Activated CD4-positive, CD25-positive, alpha-beta regulatory T cell treated with anti-CD3 and anti-CD28 coated beads, Interleukin-2, amount 50 U/mL, for 72 hours (primary cell): ENCODE measurements at regions not wholly inside any gene's neighbourhood (a gene's known extent, or its start where the extent isn't known, plus 50 kb on each side); places are given as distances from the start of the nearest gene placed in this dataset.
"Not testable (repeated sequence)": the region's sequence is repeated elsewhere in the genome, so short reads cannot be mapped to it uniquely, and the experiment has no call there.

Experiments
- DNase-seq: peaks from one replicate; pipeline ENCODE4 v3.0.0; 2021

DNA sequence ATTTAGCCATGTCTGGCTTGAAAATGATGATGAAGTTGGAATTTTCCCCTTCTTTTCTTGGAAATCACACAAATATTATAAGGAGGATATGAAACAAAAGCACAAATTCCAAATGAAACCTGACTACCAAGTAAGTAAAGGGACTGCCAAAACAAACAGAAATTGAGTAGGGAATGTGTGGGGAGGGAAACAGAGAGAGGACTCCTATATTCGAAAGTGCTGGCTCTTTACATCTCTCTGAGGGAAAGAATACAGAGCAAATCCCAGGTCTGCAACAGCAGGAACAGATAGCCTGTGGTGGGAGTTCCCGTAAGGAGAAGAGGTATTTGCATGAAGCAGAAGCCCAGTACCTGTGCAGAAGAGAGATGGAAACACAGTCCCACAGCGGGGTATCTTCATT lies 583.7 kb downstream of the EPM2A start:
- no peak for DNase-seq

DNA sequence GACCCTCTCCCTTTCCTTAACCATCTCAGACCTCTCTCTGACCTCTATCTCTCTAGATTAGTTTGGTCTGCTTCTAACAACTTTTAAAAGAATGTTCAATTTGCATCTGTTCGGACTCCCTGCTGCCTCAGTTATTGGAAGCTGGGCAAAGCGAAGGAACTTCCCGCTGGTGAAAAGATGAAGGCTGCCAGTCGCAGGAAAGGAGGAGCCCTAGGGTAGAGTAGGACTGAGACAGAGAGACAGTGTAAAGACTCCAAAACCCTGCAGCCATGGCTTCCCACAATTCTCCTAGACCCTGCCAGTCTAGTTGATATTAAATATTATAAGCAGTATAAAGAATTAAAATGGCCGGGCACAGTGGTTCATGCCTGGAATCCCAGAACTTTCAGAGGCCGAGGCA lies 581.8 kb downstream of the EPM2A start:
- no peak for DNase-seq

DNA sequence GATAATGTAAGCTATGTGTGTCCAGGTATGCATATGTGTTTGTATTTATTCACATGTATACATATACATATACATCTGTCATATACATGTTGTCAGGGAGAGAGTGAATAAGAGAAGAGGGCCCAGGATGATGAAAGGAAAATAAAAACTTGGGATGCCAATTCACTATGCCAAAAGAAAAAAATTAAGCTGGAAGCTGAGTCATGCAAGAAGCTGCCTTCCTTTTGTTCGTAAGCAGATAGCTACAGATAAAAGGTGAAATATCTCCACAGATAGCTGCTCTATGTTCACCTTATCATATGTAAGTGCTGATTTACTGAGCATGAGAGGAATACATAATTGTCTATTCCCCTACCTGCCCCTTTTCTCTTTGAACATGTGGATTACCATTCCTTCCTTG lies 579.9 kb downstream of the EPM2A start:
- DNase-seq = no peak

DNA sequence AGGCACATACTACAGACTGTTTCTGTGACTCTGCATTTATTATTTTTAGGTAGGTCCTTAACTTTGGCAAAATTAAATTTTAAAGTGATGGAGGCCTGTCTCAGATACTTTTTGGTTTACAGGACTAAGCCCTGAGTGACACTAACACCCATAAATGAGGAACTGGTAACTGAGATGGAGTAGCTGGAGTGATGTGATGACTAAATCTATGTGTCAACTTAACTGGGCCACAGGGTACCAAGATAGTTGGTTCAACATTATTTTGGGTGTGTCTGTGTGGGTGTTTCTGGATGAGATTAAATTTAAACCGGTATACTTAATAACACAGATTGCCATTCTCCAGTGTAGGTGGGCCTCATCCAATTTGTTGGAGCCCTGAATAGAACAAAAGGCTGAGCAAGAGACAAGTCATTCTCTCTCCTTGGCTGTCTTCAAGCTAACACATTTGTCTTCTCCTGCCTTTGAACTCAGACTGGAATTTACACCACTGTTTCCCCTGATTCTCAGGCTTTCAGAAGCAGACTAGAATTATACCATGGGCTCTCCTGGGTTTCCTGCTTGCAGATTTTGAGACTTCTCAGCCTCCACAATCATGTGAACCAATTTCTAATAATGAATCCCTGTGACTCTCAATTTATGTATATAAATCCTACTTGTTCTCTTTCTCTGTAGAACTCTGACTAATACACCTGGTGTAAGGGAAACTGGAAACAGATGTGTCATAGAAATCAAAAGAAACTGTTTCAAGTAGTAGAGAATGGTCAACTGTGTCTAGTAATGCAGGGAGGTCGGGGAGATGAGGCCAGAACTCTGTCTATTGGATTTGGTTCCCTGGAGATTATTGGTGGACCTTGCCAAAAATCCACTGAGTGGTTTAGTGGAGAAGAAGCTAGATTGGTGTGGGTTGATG lies 579.2 kb downstream of the EPM2A start:
- no peak for DNase-seq

DNA sequence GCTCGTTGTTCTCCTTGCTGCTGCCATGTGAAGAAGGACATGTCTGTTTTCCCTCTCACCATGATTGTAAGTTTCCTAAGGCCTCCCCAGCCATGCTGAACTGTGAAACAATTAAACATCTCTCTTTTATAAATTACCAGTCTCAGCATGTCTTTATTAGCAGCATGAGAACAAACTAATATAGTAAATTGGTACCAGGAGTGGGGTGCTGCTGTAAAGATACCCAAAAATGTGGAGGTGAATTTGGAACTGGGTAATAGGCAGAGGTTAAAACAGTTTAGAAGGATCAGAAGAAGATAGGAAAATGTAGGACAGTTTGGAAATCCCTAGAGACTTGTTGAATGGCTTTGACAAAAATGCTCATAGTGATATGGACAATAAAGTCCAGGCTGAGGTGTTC lies 576.7 kb downstream of the EPM2A start:
- not testable (repeated sequence) for DNase-seq

DNA sequence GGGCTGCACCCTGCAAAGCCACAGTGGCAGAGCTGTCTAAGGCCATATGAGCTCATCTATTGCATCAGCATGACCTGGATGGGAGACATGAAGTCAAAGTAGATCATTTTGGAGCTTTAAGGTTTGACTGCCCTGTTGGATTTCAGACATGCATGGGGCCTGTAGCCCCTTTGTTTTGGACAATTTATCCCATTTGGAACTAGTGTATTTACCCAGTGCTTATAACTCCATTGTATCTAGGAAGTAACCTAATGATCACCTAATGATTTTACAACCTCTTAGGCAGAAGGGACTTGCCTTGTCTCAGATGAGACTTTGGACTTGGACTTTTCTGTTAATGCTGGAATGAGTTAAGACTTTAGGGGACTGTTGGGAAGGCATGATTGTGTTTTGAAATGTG lies 575.4 kb downstream of the EPM2A start:
- no peak for DNase-seq

DNA sequence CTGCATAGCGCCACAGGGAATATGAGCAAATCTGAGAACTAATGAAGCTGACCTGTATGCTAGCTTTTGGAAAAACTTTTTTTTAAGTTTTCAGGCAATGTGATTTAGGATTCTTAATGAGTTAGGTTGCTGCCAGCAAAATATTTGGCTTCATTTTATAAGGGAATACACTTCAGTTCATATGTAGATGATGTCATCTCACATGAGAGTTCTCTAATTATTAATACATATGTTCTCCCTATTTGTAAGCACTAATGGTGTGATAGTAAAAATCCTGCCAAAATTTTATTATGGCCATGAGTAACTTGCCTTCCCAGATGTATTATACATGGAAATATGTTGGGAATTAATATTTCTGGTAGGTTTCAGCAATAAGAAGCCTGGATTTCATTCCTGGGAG lies 573.8 kb downstream of the EPM2A start:
- no peak for DNase-seq

DNA sequence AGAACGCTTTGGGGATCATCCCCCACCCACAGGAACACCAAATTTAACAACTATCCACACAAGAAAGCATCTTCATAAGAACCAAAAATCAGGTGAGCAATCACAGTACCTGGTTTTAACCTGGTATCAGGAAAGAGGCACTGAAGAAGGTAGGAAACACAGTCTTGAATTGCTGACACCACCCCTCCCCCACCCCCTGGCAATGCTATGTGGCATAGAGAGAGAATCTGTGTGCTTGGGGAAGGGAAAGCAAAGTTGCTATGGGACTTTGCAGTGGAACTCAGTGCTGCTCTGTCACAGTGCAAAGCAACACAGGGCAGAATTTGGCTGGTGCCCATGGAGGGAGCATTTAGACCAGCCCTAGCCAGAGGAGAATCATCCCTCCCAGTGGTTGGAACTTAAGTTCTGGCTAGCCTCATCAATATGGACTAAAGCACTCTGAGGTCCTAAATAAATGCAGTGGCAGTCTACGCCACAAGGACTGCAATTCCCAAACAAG lies 565.5 kb downstream of the EPM2A start:
- DNase-seq = no peak

DNA sequence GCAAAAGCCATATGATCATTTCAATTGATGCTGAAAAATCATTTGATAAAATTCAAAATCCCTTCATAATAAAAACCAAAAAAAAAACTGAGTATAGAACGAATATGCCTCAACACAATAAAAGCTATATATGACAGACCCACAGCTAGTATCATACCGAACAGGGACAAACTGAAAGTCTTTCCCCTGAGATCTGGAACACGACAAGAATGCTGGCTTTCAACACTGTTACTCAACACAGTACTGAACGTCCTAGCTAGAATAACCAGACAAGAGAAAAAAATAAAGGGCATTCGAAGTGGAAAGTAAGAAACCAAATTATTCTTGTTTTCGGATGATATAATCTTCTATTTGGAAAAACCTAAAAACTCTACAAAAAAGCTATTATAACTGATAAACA lies 559.9 kb downstream of the EPM2A start:
- no peak for DNase-seq

DNA sequence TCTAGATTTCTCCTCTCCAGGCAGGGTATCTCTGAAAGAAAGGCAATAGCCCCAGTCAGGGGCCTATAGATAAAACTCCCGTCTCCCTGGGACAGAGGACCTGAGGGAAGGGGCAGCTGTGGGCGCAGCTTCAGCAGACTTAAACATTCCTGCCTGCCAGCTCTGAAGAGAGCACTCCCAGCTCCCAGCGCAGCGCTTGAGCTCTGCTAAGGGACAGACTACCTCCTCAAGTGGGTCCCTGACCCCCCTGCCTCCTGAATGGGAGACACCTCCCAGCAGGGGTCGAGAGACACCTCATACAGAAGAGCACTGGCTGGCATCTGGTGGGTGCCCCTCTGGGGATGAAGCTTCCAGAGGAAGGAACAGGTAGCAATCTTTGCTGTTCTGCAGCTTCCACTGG lies 556.9 kb downstream of the EPM2A start:
- no peak for DNase-seq

DNA sequence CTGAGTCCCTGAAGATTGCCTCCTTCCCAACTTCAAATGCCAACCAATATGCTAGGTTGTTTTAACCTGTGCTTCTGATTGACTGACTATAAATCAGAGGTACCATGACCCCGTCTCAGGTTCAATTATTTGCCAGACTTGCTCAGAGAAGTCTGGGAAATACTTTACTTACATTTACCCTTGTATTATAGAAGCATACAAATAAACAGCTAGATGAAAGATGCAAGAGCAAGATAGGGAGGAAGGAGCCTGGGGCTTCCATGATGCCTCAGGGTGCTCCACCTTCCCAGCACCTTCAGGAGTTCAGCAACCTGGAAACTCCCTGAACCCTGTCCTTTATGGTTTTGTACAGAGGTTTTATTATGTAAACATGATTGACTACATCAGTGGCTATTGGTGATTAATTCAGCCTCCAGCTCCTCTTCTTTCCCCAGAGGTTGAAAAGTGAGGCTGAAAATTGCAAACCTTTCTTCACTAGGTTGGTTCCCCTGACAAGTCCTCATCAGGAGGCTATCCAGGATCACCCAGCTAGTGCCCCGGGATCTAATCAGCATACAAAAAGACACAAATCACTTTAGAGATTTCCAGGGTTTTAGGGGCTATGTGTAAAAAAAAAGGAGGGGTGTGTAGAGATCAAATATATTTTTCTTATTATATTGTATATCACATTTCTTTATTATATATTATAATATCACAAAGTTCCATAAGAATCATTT lies 547.7 kb downstream of the EPM2A start:
- DNase-seq = no peak

DNA sequence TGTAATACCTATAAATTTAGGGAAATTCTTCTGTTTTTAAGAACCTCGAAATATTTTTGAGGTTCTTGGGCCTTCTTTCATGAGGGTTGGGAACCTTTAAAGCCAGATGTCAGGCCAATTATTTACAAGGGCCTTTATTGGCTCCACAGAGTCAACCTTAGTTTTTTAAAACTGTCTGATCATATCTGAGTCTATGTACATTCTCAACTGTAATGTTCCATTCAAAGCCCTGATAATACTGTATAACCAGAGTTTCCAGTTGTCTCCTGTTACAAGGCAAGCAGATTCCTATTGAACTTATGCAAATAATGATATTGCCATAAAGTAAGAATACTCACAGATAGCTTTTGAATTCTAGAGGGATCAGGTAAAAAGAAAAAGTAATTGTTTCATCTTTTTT lies 545.5 kb downstream of the EPM2A start:
- no peak for DNase-seq

DNA sequence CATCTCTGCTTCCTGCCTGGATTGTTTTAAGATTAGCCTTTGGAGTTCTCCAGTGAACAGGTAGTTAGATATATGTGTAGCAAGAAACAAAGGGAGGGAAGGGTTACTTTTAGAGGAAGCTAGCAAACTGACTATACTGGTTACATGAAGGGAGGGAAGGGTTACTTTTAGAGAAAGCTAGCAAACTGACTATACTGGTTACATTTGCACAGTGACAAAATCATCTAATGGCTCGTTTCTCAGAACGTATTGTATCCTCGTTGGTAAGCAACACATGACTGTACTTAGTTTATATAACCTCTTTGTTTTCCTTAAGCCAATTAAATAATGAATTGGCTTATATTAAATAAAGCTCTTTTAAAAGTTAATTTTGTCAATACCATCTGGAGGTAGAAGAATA lies 540.9 kb downstream of the EPM2A start:
- DNase-seq = no peak

DNA sequence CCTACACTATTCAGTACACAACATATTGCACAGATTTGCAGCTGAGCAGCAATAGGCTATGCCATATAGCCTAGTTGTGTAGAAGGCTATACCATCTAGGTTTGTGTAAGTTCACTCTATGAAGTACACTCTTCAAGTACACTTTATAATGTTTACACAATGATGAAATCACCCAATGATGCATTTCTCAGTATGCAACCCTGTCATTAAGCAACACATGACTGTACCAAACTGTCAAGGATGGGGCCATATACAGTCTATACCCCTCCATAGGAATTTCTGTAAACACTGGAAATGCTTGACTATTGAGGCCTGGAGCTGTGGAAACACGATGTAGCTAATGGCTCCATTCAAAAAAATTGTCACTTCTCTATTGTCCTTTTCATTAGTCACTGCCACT lies 535.4 kb downstream of the EPM2A start:
- DNase-seq = no peak

DNA sequence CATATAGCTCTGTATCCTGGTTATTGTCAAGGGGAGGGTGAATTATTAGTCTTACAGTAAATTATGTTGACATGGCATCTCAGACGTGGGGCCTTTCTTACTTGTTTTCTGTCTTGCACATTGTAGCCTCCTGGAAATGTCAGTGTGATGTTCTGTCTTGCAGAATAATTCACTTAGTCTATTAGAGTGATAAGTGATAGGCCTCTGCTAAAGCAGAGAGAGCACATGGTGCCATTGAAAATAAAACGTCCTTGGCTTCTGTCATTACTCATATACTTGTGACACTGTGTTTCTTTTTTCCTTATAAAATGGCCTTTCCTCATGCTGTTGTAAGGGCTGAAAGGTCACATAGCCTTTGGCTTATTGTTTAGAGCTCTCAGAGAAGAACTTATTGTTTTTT lies 531.0 kb downstream of the EPM2A start:
- no peak for DNase-seq

DNA sequence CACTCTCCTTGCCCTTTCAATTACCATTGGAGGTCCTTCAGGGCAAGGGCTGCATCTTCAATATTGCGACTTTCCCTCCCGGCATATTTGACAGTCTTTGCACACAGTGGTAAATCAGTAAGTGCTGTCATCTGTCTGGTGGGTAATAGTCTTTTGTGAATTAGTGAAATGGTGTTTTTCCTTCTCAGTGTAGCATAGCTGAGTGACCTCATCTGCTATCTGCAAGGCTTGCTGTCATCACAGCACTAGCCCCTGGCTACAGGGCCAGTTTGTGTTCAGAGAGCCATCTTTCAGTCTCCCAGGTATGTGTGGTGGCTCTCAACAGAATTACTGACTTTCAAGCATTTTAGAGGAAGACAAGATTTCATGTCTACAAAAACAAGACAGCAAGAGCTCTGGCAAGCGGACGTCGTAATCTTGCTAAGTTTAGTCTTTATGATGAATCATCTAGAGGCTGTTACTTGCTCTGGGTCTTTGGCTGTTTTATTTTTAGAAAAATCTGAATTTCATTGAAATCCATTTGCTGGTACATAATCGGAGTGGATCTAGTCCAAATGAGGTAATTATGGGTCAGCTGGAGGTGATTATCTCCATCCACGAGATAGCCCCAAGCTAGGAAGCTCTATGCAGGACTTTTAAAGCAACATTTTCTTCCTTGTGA lies 528.9 kb downstream of the EPM2A start:
- DNase-seq = no peak

DNA sequence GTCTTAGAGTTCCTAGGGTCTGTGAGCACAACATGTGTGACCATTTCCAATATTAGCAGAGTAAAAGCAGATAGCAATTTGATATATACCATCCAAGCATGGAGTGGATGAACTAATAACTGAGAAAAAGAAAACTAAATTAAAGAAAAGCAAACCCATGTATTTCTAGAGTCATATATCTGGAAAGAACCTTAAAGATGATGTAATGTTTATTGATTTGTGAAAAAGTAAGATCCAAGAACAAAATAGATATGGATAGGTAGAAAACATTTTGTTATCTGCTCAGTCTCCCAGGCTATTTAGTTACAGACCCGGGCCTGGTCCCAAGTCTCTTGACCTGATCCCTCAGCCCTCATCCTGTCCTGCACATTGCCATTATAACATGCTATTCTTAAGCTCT lies 526.8 kb downstream of the EPM2A start:
- no peak for DNase-seq

DNA sequence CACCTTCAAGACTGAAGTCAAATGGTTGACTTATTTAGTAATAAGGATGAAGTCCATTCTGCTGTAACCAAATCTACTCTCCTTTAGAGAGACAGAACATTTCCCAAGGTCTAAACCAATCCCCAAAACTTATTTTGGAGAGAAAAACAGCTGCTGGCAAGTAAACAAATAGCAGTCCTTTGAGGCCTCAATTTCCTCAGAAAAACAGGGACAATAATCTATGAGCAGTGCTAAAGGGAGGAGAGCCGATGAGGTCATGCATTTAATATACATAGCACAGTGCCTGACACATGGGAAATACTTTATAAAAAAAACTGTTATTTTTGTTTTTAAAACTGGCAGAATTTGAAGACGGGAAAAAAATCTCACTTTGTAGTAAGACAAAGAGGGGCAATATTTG lies 526.0 kb downstream of the EPM2A start:
- DNase-seq = no peak

DNA sequence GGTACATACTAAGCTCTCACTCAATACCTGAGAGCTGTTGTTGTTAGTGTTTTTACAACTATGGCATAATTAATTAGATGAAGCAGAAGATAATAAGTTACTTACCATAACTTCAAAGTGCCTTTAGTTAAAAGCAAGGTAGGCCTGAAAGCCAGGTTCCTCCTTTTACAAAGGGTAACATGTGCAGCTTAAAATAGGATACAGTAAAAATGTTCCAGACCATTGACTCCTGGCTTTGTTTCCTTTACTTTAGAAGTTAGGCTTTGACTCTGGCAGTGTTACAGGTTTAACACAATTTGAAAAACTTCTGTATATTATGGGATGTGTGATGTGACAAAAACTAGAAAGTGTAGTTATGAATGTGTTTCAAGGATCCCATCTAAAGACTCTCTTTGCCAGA lies 522.5 kb downstream of the EPM2A start:
- DNase-seq = no peak

DNA sequence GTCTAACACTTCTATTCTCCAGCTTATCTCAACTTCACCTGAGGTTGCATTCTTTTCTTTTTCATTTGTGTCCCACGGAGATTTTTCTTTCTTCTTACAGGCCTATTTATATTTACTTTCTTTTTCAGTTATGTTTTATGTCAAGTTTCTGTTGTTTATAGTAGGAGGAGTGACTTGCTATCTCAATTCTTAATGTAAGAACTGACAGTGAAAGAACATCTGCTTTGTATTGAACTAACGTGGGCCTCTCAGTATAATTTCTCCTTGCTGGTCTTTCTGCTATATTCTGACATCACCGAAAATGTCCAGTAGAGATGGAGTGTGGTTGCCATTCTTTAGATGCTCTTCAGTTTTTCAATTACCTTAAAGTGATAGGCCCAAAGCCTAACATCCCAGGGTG lies 521.7 kb downstream of the EPM2A start:
- DNase-seq = no peak

DNA sequence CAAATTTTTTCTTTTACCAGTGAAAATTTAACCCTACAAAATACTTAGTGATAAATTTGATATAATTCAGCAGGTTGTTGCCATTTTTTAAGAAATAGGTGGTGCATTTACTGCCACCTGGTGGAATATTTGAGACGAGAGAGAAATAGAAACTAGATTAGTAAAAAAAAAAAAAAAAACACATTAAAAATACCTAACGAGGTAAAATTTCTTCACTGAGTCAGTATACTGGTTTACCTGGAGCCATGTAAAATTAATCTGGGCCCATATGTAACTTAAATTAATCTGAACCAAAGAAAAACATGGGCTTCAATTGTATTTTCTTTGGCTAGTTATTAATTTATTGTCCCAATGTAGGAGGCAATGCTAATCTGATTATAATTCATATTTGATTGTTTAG lies 520.8 kb downstream of the EPM2A start:
- DNase-seq = no peak

DNA sequence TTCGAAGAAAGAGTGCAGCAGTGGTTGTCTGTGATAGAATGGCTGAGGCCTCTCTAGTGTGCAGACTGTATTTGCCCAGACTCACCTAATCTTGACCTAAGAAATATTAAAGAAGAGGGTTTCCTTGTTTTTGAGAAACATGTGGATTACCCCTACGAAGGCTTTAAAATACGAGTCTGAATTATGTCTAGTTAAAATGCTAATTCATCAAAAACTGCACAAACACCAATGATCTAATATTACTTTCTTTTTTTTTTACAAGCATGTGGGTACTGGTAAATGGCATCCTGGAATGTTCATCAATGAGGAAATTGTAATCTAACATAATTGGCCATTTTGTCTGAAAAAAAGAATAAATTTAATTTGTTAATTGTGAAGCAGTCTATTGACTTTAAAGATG lies 510.9 kb downstream of the EPM2A start:
- no peak for DNase-seq

DNA sequence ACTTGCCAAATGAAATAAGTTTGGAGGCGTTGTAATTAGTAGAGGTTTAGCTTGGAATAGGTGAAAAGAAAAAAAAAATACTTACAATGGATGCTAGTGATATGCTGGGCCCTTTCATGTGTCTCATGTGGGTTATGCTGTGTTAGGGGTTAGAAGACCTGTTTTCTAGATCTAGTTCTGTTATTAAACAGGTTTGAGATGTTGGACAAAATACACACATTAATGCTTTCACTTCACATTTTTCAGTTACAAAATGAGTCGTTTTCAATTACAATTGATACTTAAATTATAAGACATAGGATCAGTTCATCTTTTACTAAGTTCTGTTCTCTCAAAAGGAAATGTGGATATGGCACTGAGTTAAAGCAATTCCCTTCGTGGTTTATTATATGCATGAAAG lies 509.8 kb downstream of the EPM2A start:
- no peak for DNase-seq

DNA sequence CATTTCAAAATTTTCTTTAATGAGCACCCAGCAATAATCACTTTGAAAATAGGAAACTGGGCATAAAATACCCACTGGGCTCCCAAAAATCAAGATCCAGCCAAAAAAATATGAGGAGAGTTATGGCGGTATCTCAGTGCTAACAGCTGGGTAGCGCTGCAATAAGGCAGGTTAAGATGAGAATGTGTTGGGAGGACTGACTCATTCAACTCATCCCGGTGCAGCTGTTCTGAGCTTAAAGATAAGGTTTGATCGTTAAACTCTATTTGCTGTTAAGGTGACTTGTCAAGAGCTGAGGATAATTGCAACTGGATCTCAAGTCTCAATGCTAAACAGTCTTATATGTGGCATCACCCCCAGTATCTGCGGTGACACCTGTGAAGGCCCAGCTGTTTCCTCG lies 507.7 kb downstream of the EPM2A start:
- no peak for DNase-seq
